ENCODE measurements at regions not wholly inside any gene's neighbourhood (a gene's known extent, or its start where the extent isn't known, plus 50 kb on each side); places are given as distances from the start of the nearest gene placed in this dataset.

DNA sequence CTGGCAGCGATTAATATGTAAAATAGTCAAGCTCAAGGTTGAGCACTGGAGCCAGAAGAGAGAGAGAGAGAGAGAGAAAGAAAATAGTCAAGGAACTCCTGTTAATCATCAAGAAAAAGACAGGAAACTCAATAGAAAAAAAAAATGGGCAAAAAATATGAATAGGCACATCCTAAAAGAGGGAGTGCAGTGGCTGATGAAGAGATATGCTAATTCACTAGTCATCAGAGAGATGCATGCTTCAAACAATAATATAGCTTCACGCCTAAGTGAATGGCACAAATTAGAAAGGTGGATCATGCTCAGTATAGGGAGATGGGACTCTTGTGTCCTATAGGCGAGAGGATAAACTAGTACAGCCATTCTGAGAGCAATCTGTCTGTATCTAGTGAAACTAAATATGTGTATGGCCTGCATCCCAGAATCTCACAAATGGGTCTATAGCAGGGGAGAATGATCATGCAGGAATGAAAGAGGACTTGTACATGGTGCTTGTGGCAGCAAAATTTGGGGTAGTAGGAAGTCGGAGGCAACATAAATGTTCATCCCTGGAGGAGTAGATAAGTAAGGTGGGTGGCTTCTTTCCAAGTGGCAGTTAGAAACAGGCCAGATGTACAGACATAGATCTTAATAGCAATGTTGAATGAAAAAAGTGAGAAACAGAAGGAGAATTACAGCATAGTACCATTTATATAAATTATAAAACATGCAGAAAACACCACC lies 176.8 kb downstream of the VEGFA start:
- no peaks in the 10 kb centered on the region for H3K36me3 ChIP-seq
- in situ Hi-C loops (cut with MboI; ENCODE audit: low sequenced_read_pairs in 4 of 4) (no loop called here), intact Hi-C loops (cut with DNase I; ENCODE audit: low total_unique reads) (no loop called here)
- DNase-seq (no peak), ATAC-seq (no peak)
- H3K27ac ChIP-seq: no peak overlapping the region
- no peaks in the 10 kb centered on the region for H3K27me3 ChIP-seq
- TF ChIP-seq, protein P1, sequence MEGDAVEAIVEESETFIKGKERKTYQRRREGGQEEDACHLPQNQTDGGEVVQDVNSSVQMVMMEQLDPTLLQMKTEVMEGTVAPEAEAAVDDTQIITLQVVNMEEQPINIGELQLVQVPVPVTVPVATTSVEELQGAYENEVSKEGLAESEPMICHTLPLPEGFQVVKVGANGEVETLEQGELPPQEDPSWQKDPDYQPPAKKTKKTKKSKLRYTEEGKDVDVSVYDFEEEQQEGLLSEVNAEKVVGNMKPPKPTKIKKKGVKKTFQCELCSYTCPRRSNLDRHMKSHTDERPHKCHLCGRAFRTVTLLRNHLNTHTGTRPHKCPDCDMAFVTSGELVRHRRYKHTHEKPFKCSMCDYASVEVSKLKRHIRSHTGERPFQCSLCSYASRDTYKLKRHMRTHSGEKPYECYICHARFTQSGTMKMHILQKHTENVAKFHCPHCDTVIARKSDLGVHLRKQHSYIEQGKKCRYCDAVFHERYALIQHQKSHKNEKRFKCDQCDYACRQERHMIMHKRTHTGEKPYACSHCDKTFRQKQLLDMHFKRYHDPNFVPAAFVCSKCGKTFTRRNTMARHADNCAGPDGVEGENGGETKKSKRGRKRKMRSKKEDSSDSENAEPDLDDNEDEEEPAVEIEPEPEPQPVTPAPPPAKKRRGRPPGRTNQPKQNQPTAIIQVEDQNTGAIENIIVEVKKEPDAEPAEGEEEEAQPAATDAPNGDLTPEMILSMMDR (IDR thresholded peaks at IDR 0.05 in 4 of 5, conservative IDR thresholded peaks at IDR 0.05 in 1 of 5): no peak
- TF ChIP-seq POLR2A (IDR thresholded peaks at IDR 0.05): no peak
- no peaks in the 10 kb centered on the region for H3K9me3 ChIP-seq
- H3K4me3 ChIP-seq: no peak overlapping the region
- H3K4me1 ChIP-seq: peaks cover 0 to 5% of the 10 kb centered on the region in 2 donors

DNA sequence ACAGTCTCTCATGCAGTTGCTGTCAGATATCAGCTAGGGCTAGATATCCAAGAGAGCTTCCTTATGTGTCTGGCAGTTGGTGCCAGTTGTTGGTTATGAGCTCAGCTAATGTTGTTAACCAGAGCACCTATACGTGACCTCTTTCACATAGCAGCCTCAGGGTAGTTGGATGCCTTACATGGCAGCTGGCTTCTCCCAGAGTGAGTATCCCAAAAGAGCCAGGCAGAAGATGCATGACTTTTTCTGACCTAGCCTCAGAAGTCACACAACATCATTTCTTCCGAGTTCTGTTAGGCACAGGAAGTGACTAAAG lies 175.7 kb downstream of the VEGFA start:
- Histone ChIP-seq H3K9me3 (no peaks in the 10 kb centered on the region), H3K36me3 (no peaks in the 10 kb centered on the region), H3K4me3 (no peak overlapping the region), H3K27me3 (no peaks in the 10 kb centered on the region), H3K4me1 (peaks cover 0 to 5% of the 10 kb centered on the region in 2 donors), H3K27ac (no peak overlapping the region)
- intact Hi-C loops (cut with DNase I; ENCODE audit: low total_unique reads) (no loop called here), in situ Hi-C loops (cut with MboI; ENCODE audit: low sequenced_read_pairs in 4 of 4) (no loop called here)
- ATAC-seq: no peak
- TF ChIP-seq, protein P1 (IDR thresholded peaks at IDR 0.05 in 4 of 5, conservative IDR thresholded peaks at IDR 0.05 in 1 of 5): no peak
- no peak for TF ChIP-seq POLR2A (IDR thresholded peaks at IDR 0.05)
- DNase-seq: no peak

DNA sequence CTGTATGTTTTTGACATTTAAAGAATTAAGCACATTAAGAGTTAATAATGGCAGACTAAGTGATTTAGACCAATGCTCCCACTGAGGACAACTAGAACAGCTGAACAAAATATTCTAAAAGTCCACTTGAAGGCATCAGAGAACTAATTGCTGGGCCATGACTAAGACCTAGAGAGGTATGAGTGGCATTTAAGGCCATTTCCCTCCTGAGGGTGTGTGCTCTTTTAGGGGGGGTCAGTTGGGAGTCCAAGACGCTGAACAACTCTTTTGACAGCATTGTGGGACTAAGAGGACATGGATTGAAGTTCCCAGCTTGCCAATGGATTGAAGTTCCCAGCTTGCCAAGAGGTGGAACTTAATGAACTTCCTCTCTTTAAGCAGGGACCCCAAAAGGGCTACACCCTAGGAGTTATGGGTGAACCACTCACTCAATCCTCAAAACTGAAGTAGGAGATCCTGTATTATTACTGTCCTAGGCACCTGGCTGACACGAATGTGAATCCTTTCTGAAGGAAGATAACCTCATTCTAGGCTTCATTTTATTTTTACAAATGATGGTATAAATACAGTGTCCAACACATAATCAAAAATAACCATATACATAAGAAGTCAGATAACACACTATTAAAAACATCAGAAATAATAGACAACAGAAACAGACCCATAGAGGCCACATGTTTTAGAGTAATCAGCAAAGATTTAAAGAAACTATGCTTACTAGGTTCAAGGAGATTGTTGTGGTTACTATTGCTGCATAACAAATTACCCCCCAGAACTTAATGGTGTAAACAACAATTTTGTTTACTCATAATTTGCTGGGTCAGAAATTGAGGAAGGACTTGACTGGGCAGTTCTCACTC lies 175.1 kb downstream of the VEGFA start:
- in situ Hi-C loops (cut with MboI; ENCODE audit: low sequenced_read_pairs in 4 of 4) (no loop called here), intact Hi-C loops (cut with DNase I; ENCODE audit: low total_unique reads) (no loop called here)
- no peak for DNase-seq
- no peak for ATAC-seq
- Histone ChIP-seq H3K4me3 (no peak overlapping the region), H3K27ac (no peak overlapping the region), H3K27me3 (no peaks in the 10 kb centered on the region), H3K9me3 (no peaks in the 10 kb centered on the region), H3K36me3 (no peaks in the 10 kb centered on the region), H3K4me1 (peaks cover 2 to 5% of the 10 kb centered on the region in 2 donors)
- TF ChIP-seq, protein P1 (IDR thresholded peaks at IDR 0.05 in 4 of 5, conservative IDR thresholded peaks at IDR 0.05 in 1 of 5): no peak
- no peak for TF ChIP-seq POLR2A (IDR thresholded peaks at IDR 0.05)

DNA sequence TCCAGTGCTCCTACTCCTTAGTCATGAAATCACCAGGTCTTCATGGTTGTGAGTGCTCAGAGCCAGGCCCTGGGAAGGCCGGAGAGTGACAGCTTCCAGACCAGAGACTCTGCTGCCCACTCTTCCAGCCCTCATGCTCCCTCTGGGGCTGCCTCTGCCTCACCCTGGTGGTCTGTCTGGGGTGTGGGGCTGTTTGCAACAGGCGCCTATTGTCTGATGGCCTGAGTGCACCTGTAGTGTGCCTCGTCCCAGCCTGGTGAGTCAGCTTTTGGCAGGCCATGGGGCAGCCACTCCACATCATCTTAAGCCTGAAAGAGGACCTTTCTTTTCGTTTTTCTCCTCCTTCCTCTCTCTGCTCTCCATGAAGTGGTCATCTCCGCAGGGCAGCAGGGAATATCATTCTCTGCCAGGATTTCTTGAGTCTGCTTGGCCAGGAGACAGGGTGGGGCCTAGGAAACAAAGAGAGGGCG lies 173.8 kb downstream of the VEGFA start:
- H3K27ac ChIP-seq: no peak overlapping the region
- DNase-seq (no peak), ATAC-seq (no peak)
- TF ChIP-seq, protein P1 (IDR thresholded peaks at IDR 0.05 in 4 of 5, conservative IDR thresholded peaks at IDR 0.05 in 1 of 5): no peak
- no peak for TF ChIP-seq POLR2A (IDR thresholded peaks at IDR 0.05)
- H3K9me3 ChIP-seq: no peaks in the 10 kb centered on the region
- no peaks in the 10 kb centered on the region for H3K36me3 ChIP-seq
- H3K27me3 ChIP-seq: no peaks in the 10 kb centered on the region
- in situ Hi-C loops (cut with MboI; ENCODE audit: low sequenced_read_pairs in 4 of 4): no loop called here
- no peak overlapping the region for H3K4me3 ChIP-seq
- intact Hi-C loops (cut with DNase I; ENCODE audit: low total_unique reads): no loop called here
- H3K4me1 ChIP-seq: peaks cover 4 to 6% of the 10 kb centered on the region in 2 donors
